Psoas muscle (tissue), 7 donors: ENCODE measurements at regions not wholly inside any gene's neighbourhood (a gene's known extent, or its start where the extent isn't known, plus 50 kb on each side); places are given as distances from the start of the nearest gene placed in this dataset.

ENCODE experiments used
- ATAC-seq, 4 donors: fragments of 200-7000 bp; cut with Tn5 transposase; one replicate each; pipeline ENCODE4 v1.9.1; 2020; ENCODE audit warnings: moderate library complexity in 3 of 4, mild to moderate bottlenecking in 2 of 4
- DNase-seq, 2 donors: peaks; one replicate each; pipeline ENCODE4 v3.0.0-alpha.2; 2020
- H3K27ac ChIP-seq: fragments of 200-600 bp; one replicate; pipeline ENCODE4 v1.8.0; 2022
- H3K27me3 ChIP-seq, 3 donors: fragments of 200-600 bp in 1 of 3; one replicate each; pipeline versions ENCODE4 v1.6.1 to v1.8.0; 2013 to 2022; ENCODE audit warnings: low read length in 2 of 3, mild to moderate bottlenecking in 2 of 3, moderate library complexity in 1 of 3; ENCODE audit not compliant: insufficient read depth in 3 of 3
- H3K36me3 ChIP-seq, 2 donors: fragments of 200-600 bp in 1 of 2; one replicate each; pipeline versions ENCODE4 v1.6.1 to v1.8.0; 2013 to 2022; ENCODE audit warnings: low read depth in 1 of 2, mild to moderate bottlenecking in 1 of 2, moderate library complexity in 1 of 2; ENCODE audit not compliant: insufficient read depth in 1 of 2
- H3K4me1 ChIP-seq: fragments of 200-600 bp; one replicate; pipeline ENCODE4 v1.8.0; 2022
- H3K4me3 ChIP-seq: fragments of 200-600 bp; one replicate; pipeline ENCODE4 v1.8.0; 2022; ENCODE audit warnings: mild to moderate bottlenecking
- H3K9me3 ChIP-seq: fragments of 200-600 bp; one replicate; pipeline ENCODE4 v1.8.0; 2022
- CTCF ChIP-seq: fragments of 200-600 bp; IDR thresholded peaks from one replicate; pipeline ENCODE4 v1.8.0; 2022; ENCODE audit warnings: antibody characterized with exemption
- WGBS, 3 donors: extraction: QIAGEN DNeasy Blood & Tissue Kit; methylation state at CpG; one replicate each; pipeline versions ENCODE4 v1.1.6 to v1.1.7; 2013; 5-methylcytosine and 5-hydroxymethylcytosine counted together
- intact Hi-C, 2 donors: fragments of 100-400 bp; cut with DNase I; formaldehyde crosslinking; loops; one replicate each; pipeline versions ENCODE4 v1.11.0 to v1.14.2; 2022
- donor health status: healthy with polysubstance abuse.
- donor health status: DM: no; HTN: no; CAD: no; lungs with moderate emphysema.
- donor health status: Bipolar disorder and iron deficiency.
- donor health status: healthy.
- donor health status: DM: yes; HTN: yes; CAD: no.
- donor health status: DM: no; HTN: no; CAD: no.
- donor health status: DM: yes; HTN: yes; CAD: no.

GRCh38 chr1:108077991-108078390, 113.0 kb upstream of the VAV3 start:
- H3K9me3 ChIP-seq: no peaks in the 10 kb centered on the region
- no peak for TF ChIP-seq CTCF
- no peaks in the 10 kb centered on the region for H3K27me3 ChIP-seq
- no peak for ATAC-seq
- WGBS, 3 donors: 87 to 88% (median 88%) methylated on average over 2 of the region's 2 CpGs
- intact Hi-C loops: no loop called here
- DNase-seq: no peak
- no peak overlapping the region for H3K4me3 ChIP-seq
- H3K27ac ChIP-seq: no peak overlapping the region
- no peaks in the 10 kb centered on the region for H3K36me3 ChIP-seq
- H3K4me1 ChIP-seq: peaks cover 4% of the 10 kb centered on the region

GRCh38 chr1:108075055-108075454, 110.1 kb upstream of the VAV3 start:
- H3K9me3 ChIP-seq: no peaks in the 10 kb centered on the region
- ATAC-seq: no peak
- no peak for TF ChIP-seq CTCF
- H3K4me3 ChIP-seq: no peak overlapping the region
- 45 to 56% (median 49%) methylated on average over 5 of the region's 5 CpGs for WGBS, 3 donors
- no peaks in the 10 kb centered on the region for H3K4me1 ChIP-seq
- DNase-seq: no peak
- intact Hi-C loops: no loop called here
- H3K36me3 ChIP-seq: no peaks in the 10 kb centered on the region
- H3K27me3 ChIP-seq: no peaks in the 10 kb centered on the region
- no peak overlapping the region for H3K27ac ChIP-seq

- TF ChIP-seq CTCF: no peak
- Histone ChIP-seq H3K9me3 (no peaks in the 10 kb centered on the region), H3K4me1 (no peaks in the 10 kb centered on the region), H3K27ac (no peak overlapping the region), H3K36me3 (no peaks in the 10 kb centered on the region), H3K4me3 (no peak overlapping the region), H3K27me3 (no peaks in the 10 kb centered on the region)
- 74 to 81% (median 80%) methylated on average over 1 of the region's 1 CpG for WGBS, 3 donors
- DNase-seq (no peak), ATAC-seq (no peak)
- intact Hi-C loops: no loop called here
Observed at GRCh38 chr1:108072776-108073175, 107.8 kb upstream of the VAV3 start.

GRCh38 chr1:108072212-108072611, 107.2 kb upstream of the VAV3 start:
- H3K4me3 ChIP-seq: no peak overlapping the region
- H3K4me1 ChIP-seq: no peaks in the 10 kb centered on the region
- ATAC-seq (no peak), DNase-seq (no peak)
- no peaks in the 10 kb centered on the region for H3K9me3 ChIP-seq
- H3K27me3 ChIP-seq: no peaks in the 10 kb centered on the region
- 78 to 81% (median 79%) methylated on average over 2 of the region's 2 CpGs for WGBS, 3 donors
- TF ChIP-seq CTCF: no peak
- no peak overlapping the region for H3K27ac ChIP-seq
- no peaks in the 10 kb centered on the region for H3K36me3 ChIP-seq
- intact Hi-C loops: no loop called here

DNA sequence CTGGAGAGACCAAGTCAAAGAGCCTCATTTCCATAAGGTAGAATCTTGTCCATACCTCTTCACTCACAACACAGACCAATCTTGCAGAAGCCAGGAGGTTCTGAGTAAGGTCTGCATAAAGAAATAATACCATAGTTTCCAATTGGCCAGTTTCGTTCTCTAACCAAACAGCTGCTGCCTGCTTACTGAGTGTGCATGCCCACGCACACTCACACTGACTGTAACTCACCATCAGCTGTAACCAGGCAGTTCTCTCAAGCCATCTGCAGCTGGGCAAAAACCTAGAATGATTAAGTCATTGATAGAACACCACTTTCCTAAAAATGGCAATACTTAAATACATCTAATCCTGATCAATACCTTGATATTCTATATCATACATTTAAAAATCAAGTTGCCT, 106.6 kb upstream of the VAV3 start:
- 34 to 56% (median 39%) methylated on average over 2 of the region's 2 CpGs for WGBS, 3 donors
- H3K27ac ChIP-seq: no peak overlapping the region
- H3K4me1 ChIP-seq: no peaks in the 10 kb centered on the region
- no peak overlapping the region for H3K4me3 ChIP-seq
- DNase-seq (no peak), ATAC-seq (no peak)
- intact Hi-C loops: no loop called here
- no peaks in the 10 kb centered on the region for H3K36me3 ChIP-seq
- H3K27me3 ChIP-seq: no peaks in the 10 kb centered on the region
- no peak for TF ChIP-seq CTCF
- no peaks in the 10 kb centered on the region for H3K9me3 ChIP-seq
